ENCODE measurements at regions not wholly inside any gene's neighbourhood (a gene's known extent, or its start where the extent isn't known, plus 50 kb on each side); places are given as distances from the start of the nearest gene placed in this dataset.

- DNase-seq (ENCODE audit: low read depth): peak; percentile 43
Measured at GRCh38 chr3:56864090-56864489, 62.3 kb upstream of the ARHGEF3 start.

- no peak for DNase-seq (ENCODE audit: low read depth)
Measured at GRCh38 chr3:56862352-56863062, 60.8 kb upstream of the ARHGEF3 start.

GRCh38 chr3:56861511-56861910 lies 59.8 kb upstream of the ARHGEF3 start:
- DNase-seq (ENCODE audit: low read depth): no peak

- DNase-seq (ENCODE audit: low read depth): no peak
Measured at GRCh38 chr3:56860939-56861338, 59.2 kb upstream of the ARHGEF3 start.

GRCh38 chr3:56860351-56860750 lies 58.6 kb upstream of the ARHGEF3 start:
- no peak for DNase-seq (ENCODE audit: low read depth)

- no peak for DNase-seq (ENCODE audit: low read depth)
Measured at GRCh38 chr3:56858331-56858730, 56.6 kb upstream of the ARHGEF3 start.

- DNase-seq (ENCODE audit: low read depth): no peak
Measured at GRCh38 chr3:56857178-56857577, 55.4 kb upstream of the ARHGEF3 start.

GRCh38 chr3:56856752-56857151 lies 55.0 kb upstream of the ARHGEF3 start:
- no peak for DNase-seq (ENCODE audit: low read depth)

- DNase-seq (ENCODE audit: low read depth): peak; percentile 36
Measured at GRCh38 chr3:56855856-56856512, 54.2 kb upstream of the ARHGEF3 start.

GRCh38 chr3:56854856-56855611 lies 53.3 kb upstream of the ARHGEF3 start:
- DNase-seq (ENCODE audit: low read depth): no peak

GRCh38 chr3:56851966-56852884 lies 50.5 kb upstream of the ARHGEF3 start:
- DNase-seq (ENCODE audit: low read depth): no peak

Data from activated T-cell treated with anti-CD3 and anti-CD28 coated beads for 48 hours (primary cell).